K562 (cell line): ENCODE measurements at regions not wholly inside any gene's neighbourhood (a gene's known extent, or its start where the extent isn't known, plus 50 kb on each side); places are given as distances from the start of the nearest gene placed in this dataset.

Experiments used
- ATAC-seq: fragments of 200-7000 bp; cut with Tn5 transposase; 3 replicates; pipeline ENCODE4 v1.9.1; 2020; ENCODE audit warnings: moderate library complexity
- BruUV-seq: library from RNA; stranded (reverse); fragments of 400-500 nt; replicated peaks from 2 replicates; lab custom pipeline; 2021; lab: Mats Ljungman, UMichigan
- CTCF ChIA-PET: fragments of 300-600 bp; formaldehyde crosslinking; extraction: SDS; loops from one replicate; lab custom pipeline; 2021; ENCODE audit warnings: low intra/inter-chr PET ratio; lab: Yijun Ruan, JAX
- POLR2A ChIA-PET: fragments of 300-600, 350-650 bp; sonication (Branson Sonifier 250); formaldehyde crosslinking; extraction: SDS; loops from one replicate; lab custom pipeline; 2021; ENCODE audit warnings: antibody characterized with exemption, inconsistent platforms; lab: Yijun Ruan, JAX
- DNase-seq, 4 experiments: peaks; one replicate each; pipeline versions ENCODE4 v3.0.0 to v3.0.0-alpha.2; 2011 to 2018; ENCODE audit warnings: low spot score in 3 of 4, mixed read lengths in 3 of 4; ENCODE audit errors: extremely low read depth in 1 of 4
- FAIRE-seq: peaks from 2 replicates; lab custom pipeline; 2011; peaks lifted over from hg19 to GRCh38; lab: Jason Lieb, UNC
- H2AFZ ChIP-seq: 2 replicates; pipeline ENCODE4 v1.6.0; 2011; ENCODE audit warnings: low read depth, low read length, control low read depth, inconsistent platforms
- H3K27ac ChIP-seq: fragments of 200-600 bp; 3 replicates; pipeline ENCODE4 v1.8.0; 2011; ENCODE audit warnings: low read depth, mild to moderate bottlenecking, control low read depth, inconsistent platforms, low read length, moderate library complexity, mixed read lengths; ENCODE audit errors: extremely low read depth
- H3K27me3 ChIP-seq, 2 experiments: fragments of 300-600 bp in 1 of 2; 2 replicates in 1 of 2; 3 replicates in 1 of 2; pipeline versions ENCODE4 v1.6.0 to v1.8.0; 2011; ENCODE audit warnings: inconsistent platforms in 2 of 2, low read length in 2 of 2, mild to moderate bottlenecking in 1 of 2, mixed read lengths in 1 of 2, moderate library complexity in 1 of 2; ENCODE audit not compliant: control insufficient read depth in 2 of 2, insufficient read depth in 2 of 2
- H3K36me3 ChIP-seq: fragments of 300-600 bp; 3 replicates; pipeline ENCODE4 v1.8.0; 2011; ENCODE audit warnings: mild to moderate bottlenecking, low read length, inconsistent platforms; ENCODE audit not compliant: control insufficient read depth, insufficient read depth
- H3K4me1 ChIP-seq, 2 experiments: fragments of 200-600 bp in 1 of 2; replicated peaks in 1 of 2; 2 replicates in 1 of 2; 3 replicates in 1 of 2; pipeline versions ENCODE4 v1.5.1 to v1.8.0; 2011; ENCODE audit warnings: inconsistent platforms in 2 of 2, low read length in 2 of 2, mild to moderate bottlenecking in 1 of 2, mixed read lengths in 1 of 2, moderate library complexity in 1 of 2; ENCODE audit not compliant: control insufficient read depth in 2 of 2, insufficient read depth in 2 of 2
- H3K4me2 ChIP-seq: 2 replicates; pipeline ENCODE4 v1.6.1; 2011; ENCODE audit warnings: low read length, control low read depth, inconsistent platforms, mixed read lengths; ENCODE audit not compliant: insufficient read depth
- H3K4me3 ChIP-seq: fragments of 200-600 bp; sonication (generic), shearing (Covaris generic); 2 replicates; pipeline ENCODE4 v1.5.1; 2016; ENCODE audit warnings: control low read depth, inconsistent platforms
- H3K79me2 ChIP-seq: fragments of 200-600 bp; 3 replicates; pipeline ENCODE4 v1.8.0; 2011; ENCODE audit warnings: low read length, inconsistent platforms; ENCODE audit not compliant: control insufficient read depth, insufficient read depth
- H3K9ac ChIP-seq, 2 experiments: 2 replicates each; pipeline versions ENCODE4 v1.6.0 to v1.6.1; 2011; ENCODE audit warnings: low read depth in 2 of 2, low read length in 2 of 2, control low read depth in 1 of 2, inconsistent platforms in 1 of 2, mild to moderate bottlenecking in 1 of 2, mixed read lengths in 1 of 2; ENCODE audit not compliant: insufficient read depth in 1 of 2
- H3K9me1 ChIP-seq: one replicate; pipeline ENCODE4 v1.6.0; 2011; ENCODE audit warnings: inconsistent platforms, mild to moderate bottlenecking, low read length, moderate library complexity; ENCODE audit not compliant: control insufficient read depth, insufficient read depth
- H3K9me3 ChIP-seq: replicated peaks from 2 replicates; pipeline ENCODE4 v1.5.1; 2011; ENCODE audit warnings: low read depth, low read length, inconsistent platforms; ENCODE audit not compliant: control insufficient read depth, insufficient read depth
- H4K20me1 ChIP-seq: replicated peaks from 2 replicates; pipeline ENCODE4 v1.6.1; 2011; ENCODE audit warnings: low read length, inconsistent platforms, mixed read lengths; ENCODE audit not compliant: control insufficient read depth, insufficient read depth
- BMI1 ChIP-seq: fragments of 150-350 bp; IDR thresholded peaks from 2 replicates; pipeline ENCODE4 v1.6.1; 2014; ENCODE audit warnings: low read length
- CREB3 ChIP-seq: fragments of 450-650 bp; conservative IDR thresholded peaks from 2 replicates; pipeline ENCODE4 v1.6.1; 2016; ENCODE audit warnings: missing genetic modification characterization, low read depth, mild to moderate bottlenecking, missing compliant biosample characterization, moderate library complexity
- CTBP1 ChIP-seq: fragments of 450-650 bp; IDR thresholded peaks from 2 replicates; pipeline ENCODE4 v1.6.1; 2016; ENCODE audit warnings: borderline replicate concordance
- NCOA6 ChIP-seq: fragments of 450-650 bp; IDR thresholded peaks from 2 replicates; pipeline ENCODE4 v1.6.1; 2017; ENCODE audit warnings: mild to moderate bottlenecking
- TAF1 ChIP-seq: IDR thresholded peaks from 2 replicates; pipeline ENCODE4 v1.6.1; 2011; ENCODE audit warnings: mild to moderate bottlenecking, low read length, moderate library complexity; ENCODE audit not compliant: insufficient read depth, control insufficient read depth, severe bottlenecking; ENCODE audit errors: extremely low read depth
- ZNF431 ChIP-seq: sonication (generic); formaldehyde crosslinking; IDR thresholded peaks from 2 replicates; pipeline ENCODE4 v1.8.0; 2022; ENCODE audit warnings: mild to moderate bottlenecking, missing genetic modification reagents
- WGBS: fragments of 100-300 bp; shearing (Covaris generic); methylation state at CpG from one replicate; pipeline ENCODE4 v1.1.6; 2016; ENCODE audit warnings: low coverage, mixed read lengths; ENCODE audit not compliant: insufficient coverage; ENCODE audit errors: missing lambda C conversion rate; 5-methylcytosine and 5-hydroxymethylcytosine counted together
- in situ Hi-C: fragments of 300-500 bp; cut with MboI; formaldehyde crosslinking; loops from 4 replicates; pipeline ENCODE4 v1.15.0; 2018; ENCODE audit warnings: inconsistent platforms, mixed read lengths
- intact Hi-C: fragments of 100-400 bp; cut with micrococcal nuclease; formaldehyde crosslinking; loops from 2 replicates; pipeline ENCODE4 v1.14.2; 2022
- TF ChIP-seq, protein P1 (sequence below): fragments of 200-800 bp; sonication (Bioruptor generic); IDR thresholded peaks from 2 replicates; pipeline ENCODE4 v1.6.1; 2016; ENCODE audit warnings: missing genetic modification characterization, missing compliant biosample characterization

GRCh38 chr6:132136981-132137380 lies 185.8 kb upstream of the CCN2 start:
- no peak for FAIRE-seq
- no peaks in the 10 kb centered on the region for H3K79me2 ChIP-seq
- no peak overlapping the region for H3K27ac ChIP-seq
- ChIA-PET CTCF (no interaction called here), POLR2A (no interaction called here)
- no peaks in the 10 kb centered on the region for H3K36me3 ChIP-seq
- H3K27me3 ChIP-seq: no peaks in the 10 kb centered on the region
- no peaks in the 10 kb centered on the region for H3K9me1 ChIP-seq
- no peaks in the 10 kb centered on the region for H3K4me1 ChIP-seq
- no peak overlapping the region for H3K9ac ChIP-seq
- intact Hi-C loops (no loop called here), in situ Hi-C loops (no loop called here)
- H3K9me3 ChIP-seq: no peaks in the 10 kb centered on the region
- H3K4me3 ChIP-seq: no peak overlapping the region
- DNase-seq: no peak
- no peak overlapping the region for H2AFZ ChIP-seq
- 0% methylated on average over 3 of the region's 3 CpGs for WGBS
- TF ChIP-seq NCOA6 (no peak), ZNF431 (CRISPR knock-in tag) (no peak), CREB3 (tag) (no peak), BMI1 (no peak)
- no peaks in the 10 kb centered on the region for H4K20me1 ChIP-seq
- no peak overlapping the region for H3K4me2 ChIP-seq
- no TSS peak for BruUV-seq
- ATAC-seq: no peak

- H2AFZ ChIP-seq: no peak overlapping the region
- no peak overlapping the region for H3K9ac ChIP-seq
- H3K4me1 ChIP-seq: no peaks in the 10 kb centered on the region
- H3K9me3 ChIP-seq: no peaks in the 10 kb centered on the region
- H3K27ac ChIP-seq: no peak overlapping the region
- intact Hi-C loops: no loop called here
- no peaks in the 10 kb centered on the region for H3K9me1 ChIP-seq
- ATAC-seq (no peak), DNase-seq (no peak), FAIRE-seq (no peak)
- H3K4me3 ChIP-seq: no peak overlapping the region
- under 1% methylated on average over 6 of the region's 6 CpGs for WGBS
- CTCF ChIA-PET: no interaction called here
- no peaks in the 10 kb centered on the region for H3K79me2 ChIP-seq
- in situ Hi-C loops: no loop called here
- H3K36me3 ChIP-seq: no peaks in the 10 kb centered on the region
- no peaks in the 10 kb centered on the region for H3K27me3 ChIP-seq
- POLR2A ChIA-PET: no interaction called here
- BruUV-seq: no TSS peak
- H3K4me2 ChIP-seq: no peak overlapping the region
- no peaks in the 10 kb centered on the region for H4K20me1 ChIP-seq
- TF ChIP-seq CTBP1 (no peak), TAF1 (no peak)
- TF ChIP-seq, protein P1, sequence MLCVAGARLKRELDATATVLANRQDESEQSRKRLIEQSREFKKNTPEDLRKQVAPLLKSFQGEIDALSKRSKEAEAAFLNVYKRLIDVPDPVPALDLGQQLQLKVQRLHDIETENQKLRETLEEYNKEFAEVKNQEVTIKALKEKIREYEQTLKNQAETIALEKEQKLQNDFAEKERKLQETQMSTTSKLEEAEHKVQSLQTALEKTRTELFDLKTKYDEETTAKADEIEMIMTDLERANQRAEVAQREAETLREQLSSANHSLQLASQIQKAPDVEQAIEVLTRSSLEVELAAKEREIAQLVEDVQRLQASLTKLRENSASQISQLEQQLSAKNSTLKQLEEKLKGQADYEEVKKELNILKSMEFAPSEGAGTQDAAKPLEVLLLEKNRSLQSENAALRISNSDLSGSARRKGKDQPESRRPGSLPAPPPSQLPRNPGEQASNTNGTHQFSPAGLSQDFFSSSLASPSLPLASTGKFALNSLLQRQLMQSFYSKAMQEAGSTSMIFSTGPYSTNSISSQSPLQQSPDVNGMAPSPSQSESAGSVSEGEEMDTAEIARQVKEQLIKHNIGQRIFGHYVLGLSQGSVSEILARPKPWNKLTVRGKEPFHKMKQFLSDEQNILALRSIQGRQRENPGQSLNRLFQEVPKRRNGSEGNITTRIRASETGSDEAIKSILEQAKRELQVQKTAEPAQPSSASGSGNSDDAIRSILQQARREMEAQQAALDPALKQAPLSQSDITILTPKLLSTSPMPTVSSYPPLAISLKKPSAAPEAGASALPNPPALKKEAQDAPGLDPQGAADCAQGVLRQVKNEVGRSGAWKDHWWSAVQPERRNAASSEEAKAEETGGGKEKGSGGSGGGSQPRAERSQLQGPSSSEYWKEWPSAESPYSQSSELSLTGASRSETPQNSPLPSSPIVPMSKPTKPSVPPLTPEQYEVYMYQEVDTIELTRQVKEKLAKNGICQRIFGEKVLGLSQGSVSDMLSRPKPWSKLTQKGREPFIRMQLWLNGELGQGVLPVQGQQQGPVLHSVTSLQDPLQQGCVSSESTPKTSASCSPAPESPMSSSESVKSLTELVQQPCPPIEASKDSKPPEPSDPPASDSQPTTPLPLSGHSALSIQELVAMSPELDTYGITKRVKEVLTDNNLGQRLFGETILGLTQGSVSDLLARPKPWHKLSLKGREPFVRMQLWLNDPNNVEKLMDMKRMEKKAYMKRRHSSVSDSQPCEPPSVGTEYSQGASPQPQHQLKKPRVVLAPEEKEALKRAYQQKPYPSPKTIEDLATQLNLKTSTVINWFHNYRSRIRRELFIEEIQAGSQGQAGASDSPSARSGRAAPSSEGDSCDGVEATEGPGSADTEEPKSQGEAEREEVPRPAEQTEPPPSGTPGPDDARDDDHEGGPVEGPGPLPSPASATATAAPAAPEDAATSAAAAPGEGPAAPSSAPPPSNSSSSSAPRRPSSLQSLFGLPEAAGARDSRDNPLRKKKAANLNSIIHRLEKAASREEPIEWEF (CRISPR knock-in tag): no peak
Observed at GRCh38 chr6:132135409-132135808, 184.2 kb upstream of the CCN2 start.
